NCI-H460 (cell line): ENCODE measurements at regions not wholly inside any gene's neighbourhood (a gene's known extent, or its start where the extent isn't known, plus 50 kb on each side); places are given as distances from the start of the nearest gene placed in this dataset.
"Not testable (repeated sequence)": the region's sequence is repeated elsewhere in the genome, so short reads cannot be mapped to it uniquely, and the experiment has no call there.

Source experiments
- DNase-seq: peaks from one replicate; pipeline ENCODE4 v3.0.0-alpha.2; 2016; ENCODE audit warnings: low read depth; ENCODE audit errors: extremely low read depth

DNA sequence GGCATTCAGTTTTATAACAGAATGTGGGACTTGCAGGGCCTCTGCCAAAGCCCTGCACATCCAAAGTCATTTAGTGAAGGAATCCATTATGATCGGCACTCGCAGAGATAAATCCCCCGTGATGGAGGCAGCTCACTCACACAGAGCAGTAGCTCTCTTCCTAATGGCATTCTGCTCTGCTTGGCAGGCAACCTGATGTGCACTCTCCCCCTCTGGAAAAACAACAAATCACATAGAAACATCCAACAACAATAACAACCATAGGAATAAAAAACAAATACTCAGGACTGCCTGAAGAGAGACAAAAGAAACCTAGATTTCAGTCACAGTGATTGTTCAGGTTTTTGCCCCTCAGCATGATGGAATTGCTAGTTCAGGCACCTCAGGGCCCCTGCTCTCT is 59.7 kb downstream of the NAA11 start:
- DNase-seq: no peak

DNA sequence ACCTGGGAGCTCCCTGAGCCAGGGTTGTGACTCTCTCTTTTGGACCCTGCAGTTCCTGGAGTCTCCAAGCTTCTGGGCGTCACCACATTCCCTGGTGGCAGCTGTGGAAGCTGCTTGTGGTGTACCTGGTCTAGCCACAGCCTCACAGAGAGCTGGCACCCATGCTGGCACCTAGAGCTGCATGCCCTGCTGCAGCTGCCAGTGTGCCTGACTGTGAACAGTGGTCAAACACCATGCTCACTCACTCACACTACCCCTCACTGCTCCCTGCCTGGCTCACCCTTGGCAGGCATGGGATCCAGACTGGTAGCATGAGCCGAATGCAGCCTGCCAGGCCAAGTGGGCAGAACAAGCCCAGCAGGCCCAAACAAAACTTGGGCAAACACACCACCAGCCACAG is 66.6 kb downstream of the NAA11 start:
- no peak for DNase-seq

DNA sequence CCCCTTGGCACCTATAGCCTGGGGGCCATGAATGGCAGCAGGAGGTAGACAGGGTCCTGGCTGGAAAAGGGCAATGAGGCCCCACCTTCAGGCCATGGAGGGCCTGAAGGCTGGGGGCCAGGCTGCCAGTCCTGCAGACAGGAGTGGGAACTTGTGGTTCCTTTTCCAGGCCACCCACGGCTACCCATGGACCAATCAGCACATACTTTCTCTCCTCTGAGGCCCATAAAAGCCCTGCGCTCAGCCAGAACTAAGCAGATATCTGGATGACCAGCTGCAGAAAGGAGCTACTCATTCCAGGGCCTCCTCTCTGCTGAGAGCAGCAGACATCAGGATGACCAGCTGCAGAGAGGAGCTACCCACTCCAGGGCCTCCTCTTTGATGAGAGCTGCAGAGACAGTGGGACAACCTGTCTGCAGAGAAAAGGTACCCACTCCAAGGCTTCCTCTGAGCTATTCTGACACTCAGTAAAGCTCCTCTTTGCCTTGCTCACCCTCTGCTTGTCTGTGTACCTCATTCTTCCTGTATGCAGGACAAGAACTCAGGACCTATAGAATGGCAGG is 67.2 kb downstream of the NAA11 start:
- no peak for DNase-seq

DNA sequence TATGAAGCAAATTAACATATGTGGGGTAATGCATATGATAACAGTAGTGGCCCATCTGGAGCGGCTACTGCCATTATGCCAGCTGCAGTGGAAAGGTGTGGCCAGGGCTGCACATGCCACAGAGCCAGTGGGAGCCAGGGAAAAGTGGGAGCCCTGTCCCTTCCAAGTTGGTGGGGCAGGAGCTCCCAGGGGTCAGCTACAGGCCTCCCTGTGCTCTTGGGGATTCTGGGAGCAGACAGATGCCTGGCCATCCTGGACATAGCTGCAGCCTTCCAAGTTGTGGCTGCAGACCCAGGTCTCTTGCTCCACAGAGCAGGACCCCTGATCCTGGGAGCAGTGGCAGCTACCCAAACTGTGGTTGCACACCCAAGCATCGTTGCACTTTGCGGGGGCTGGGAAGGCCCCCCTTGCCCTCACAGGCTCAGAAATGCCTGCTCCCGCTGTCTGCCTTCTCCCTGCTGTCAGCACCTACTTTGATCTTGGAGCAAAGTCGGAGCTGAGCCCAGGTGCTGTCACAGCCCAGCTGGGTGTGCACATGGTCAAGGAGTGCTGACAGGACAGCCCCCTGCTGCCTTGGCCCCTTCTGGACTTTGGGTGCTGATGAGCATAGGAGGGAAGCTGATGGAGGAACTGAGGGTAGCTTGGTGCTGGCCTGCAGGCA is 67.8 kb downstream of the NAA11 start:
- no peak for DNase-seq

DNA sequence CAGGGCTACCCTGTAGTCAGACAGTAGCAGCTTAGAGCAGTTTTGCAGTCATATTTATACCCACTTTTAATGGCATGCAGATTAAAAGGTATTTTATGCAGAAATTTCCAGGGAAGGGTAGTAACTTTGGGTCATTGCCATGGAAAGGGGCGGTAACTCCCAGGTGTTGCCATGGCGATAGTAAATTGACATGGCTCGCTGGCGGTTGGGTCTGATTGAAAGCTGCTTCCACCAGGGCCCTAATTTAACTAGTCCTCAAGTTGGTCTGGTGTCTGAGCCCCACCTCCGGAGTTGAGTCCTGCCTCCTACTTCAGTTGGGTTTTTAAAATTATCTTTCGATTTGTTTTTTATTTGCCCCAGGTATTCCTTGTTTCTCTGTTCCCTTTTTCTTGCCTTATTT is 70.1 kb downstream of the NAA11 start:
- no peak for DNase-seq

DNA sequence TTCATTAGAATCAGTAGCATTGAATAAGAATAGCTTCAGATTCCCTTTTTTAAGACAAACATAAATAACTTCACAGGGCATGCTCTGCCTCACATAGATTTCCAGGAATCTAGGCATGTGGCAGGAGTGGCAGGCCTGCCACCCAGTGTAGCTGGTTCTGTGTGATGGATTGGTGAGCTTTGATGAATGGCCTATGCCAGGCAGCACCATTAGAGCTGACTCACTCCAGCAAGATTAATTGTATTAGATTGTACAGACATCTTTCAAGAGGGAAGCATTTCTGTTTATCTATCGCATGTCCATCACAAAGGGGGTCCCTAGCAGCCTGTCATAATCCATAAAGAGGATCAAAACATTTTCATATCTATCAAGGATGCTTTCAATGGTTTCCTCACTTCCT is 71.9 kb downstream of the NAA11 start:
- DNase-seq: no peak

DNA sequence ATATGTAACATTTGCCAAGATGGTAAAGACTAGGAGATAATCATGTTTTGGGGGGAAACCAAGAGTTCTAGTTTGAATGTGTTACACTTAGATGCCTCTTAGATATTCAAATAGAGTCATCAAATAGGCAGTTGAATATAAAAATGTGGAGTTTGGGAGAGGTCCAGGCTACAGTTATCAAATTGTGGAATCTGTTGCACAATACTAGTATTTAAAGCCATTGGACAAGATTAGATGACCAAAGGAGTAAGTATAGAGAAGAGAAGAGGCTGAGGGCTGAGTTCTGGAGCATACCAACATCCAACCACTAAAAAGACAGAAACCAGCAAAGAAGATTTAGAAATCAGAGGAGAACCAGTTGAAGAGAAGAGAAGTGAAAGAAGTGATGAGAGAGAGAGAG is 72.7 kb downstream of the NAA11 start:
- no peak for DNase-seq

DNA sequence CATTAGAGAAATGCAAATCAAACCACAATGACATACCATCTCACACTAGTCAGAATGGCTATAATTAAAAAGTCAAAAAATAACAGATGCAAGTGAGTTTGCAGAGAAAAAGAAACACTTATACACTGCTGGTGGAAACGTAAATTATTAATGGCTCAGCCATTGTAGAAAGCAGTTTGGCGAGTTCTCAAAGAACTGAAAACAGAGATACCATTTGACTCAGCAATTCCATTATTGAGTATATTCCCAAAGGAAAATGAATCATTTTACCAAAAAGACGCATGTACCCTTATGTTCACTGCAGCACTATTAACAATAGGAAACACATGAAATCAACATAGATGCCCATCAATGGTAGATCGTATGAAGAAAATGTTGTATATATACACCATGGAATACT is 75.0 kb downstream of the NAA11 start:
- no peak for DNase-seq

DNA sequence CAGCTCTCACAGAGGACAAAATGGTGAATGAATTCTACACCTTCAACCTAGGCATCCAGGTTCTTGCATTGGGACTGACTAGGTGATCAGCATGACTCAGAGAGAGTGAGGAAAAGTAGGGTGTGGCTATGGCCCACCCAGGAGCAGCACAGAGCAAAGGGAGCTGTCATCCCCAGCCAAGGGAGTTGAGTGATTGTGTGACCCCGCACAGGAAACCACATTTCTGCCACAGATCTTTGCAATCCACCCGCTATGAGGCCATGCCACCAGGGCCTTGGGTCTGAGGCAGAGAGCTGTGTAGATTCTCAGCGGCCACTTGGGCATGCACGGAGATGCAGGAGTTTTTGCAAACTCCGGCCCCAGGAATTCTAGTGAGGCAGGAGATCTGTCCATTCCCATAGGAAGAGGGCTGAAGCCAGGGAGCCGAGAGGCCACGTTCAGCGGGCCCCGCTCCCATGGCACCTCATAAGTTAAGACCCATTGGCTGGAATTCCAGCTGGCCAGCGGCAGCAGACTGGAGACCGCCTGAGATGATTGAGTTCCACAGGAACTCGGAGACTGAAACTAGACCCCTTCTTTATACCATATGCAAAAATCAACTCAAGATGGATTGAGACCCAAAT is 75.9 kb downstream of the NAA11 start:
- DNase-seq: no peak

DNA sequence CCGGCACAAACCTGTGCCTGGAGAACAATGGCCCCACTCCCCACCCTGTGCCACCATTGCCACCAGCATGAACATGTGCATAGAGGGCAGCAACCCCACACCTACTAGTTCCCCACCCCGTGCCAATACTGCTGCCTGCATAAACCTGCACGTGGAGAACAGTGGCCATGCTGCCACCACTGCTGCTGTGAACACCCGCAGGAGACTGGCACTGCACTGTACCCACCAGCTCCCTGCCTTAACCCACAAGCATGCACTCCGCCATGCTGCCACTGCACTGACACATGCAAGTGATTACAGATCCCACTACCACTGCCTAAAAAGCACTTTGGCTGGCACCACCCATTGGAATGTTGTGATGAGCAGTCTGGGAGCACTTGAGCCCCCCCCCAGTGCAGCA is 77.3 kb downstream of the NAA11 start:
- no peak for DNase-seq

DNA sequence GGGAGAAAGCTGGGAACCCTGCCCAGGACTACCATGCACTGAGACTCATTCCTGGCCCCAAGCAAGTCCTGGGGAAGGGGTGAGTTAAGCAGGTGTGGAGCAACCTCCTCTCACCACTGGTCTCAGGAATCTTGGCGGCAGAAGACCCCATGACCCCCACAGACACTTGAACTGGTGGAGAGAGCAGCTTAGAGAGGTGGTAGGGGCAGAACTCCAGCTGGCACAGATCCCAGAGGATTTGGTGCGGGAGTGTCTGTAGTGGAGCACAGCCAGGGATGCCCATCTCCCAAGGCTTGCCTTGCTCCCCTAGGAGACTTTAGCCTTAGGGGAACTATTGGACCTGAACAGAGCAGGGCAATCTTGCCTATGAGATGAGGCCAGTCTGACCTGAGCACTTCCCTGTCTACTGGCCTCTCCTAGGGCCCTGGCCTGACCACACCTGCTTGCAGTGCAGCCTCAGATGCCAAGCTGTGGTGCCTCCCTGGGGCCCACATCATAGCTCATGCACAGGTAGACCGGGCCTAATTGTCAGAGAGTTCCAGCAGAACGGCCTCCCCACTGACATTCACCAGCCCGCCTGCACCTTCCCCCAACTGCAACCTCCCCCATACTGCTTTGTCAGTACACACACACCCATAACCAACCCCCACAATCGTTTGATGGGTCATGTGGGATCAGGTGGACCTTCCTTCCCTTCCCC is 78.0 kb downstream of the NAA11 start:
- no peak for DNase-seq

DNA sequence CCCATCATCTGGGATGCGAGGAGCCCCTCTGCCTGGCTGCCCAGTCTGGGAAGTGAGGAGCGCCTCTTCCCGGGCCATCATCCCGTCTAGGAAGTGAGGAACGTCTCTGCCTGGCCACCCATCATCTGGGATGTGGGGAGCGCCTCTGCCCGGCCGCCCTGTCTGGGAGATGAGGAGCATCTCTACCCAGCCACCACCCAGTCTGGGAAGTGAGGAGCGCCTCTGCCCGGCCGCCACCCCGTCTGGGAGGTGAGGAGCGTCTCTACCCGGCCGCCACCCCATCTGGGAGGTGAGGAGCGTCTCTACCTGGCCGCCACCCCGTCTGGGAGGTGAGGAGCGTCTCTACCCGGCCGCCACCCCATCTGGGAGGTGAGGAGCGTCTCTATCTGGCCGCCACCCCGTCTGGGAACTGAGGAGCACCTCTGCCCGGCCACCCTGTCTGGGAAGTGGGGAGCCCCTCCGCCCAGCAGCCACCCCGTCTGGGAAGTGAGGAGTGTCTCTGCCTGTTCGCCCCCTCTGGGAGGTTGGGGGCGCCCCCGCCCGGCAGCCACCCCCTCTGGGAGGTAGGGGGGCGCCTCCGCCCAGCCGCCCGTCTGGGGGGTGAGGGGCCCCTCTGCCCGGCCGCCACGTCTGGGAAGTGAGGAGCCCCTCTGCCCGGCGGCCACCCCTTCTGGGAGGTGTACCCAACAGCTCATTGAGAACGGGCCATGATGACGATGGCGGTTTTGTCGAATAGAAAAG is 80.5 kb downstream of the NAA11 start:
- DNase-seq: not testable (repeated sequence)

DNA sequence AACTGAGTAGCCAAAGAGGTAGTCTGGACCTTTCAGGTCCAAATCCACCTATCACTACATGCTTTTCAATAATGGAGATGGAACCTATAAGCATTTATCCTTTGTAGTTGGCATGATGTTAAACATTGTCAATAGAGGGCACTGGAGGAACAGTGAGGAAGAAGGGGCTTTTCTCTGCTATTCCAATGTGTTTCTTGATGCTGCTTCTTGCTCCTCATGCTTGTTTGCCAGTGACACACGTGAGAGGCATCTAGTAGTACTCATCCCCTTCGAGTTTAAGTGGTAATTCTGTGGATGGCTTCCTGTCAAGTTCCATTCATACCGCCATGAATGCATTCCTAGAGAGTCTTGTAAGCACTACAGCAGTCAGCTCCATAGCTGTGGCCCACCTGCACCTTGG is 84.0 kb downstream of the NAA11 start:
- no peak for DNase-seq

DNA sequence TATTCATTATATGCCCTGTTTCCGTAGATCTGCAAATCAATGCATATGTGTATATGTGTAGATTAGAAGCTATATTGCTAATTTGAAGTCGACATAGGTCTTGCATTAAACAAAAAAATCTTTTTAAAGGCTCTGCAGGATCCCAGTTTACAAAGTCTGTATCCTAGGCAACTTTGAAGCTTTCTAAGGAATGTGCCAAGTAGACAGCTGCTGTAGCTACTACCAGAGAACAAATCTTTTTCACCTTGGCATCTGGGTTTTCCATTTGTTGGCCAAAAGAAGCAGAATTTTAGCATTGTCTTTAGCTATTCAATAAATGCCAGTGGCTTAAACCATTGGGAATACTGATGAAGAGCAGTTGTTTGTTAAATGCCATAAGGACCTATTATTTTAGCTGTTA is 88.0 kb downstream of the NAA11 start:
- no peak for DNase-seq

DNA sequence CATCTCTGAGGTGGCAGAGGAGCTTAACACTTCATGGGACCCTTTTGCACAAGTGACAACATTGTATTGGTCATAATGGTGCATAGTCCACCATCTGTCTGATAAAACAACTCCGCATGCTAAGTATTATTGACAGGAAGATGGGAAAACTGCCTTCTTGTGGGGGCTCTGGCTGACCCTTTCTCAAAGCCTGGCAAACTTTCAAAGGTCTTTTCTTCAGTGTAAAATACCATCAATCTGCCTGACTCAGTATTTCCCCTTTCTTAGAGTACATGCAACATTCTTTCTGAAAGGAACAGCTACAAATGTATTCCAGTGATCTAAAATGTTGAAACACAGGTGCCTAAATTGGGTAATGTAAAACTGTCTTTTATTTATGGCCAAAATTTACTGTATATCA is 89.1 kb downstream of the NAA11 start:
- DNase-seq: no peak

DNA sequence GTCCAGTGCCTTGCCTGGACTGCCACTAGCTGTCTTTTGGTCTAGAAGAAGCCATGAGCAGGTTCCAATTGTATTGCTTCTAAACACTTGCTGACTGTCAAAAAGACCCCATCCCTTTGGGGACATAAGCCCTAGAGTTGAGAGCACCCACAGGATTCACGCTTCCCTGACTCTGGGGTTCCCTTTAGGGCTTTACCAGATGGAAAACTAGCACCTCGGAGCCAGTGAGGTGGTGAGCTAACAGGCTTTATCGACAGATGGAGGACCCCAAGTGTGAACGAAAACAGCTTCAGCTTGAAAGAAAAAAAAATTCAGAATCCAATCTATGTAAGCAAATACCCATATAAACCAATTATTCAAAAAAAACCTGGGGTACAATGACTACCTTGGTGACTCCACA is 90.8 kb downstream of the NAA11 start:
- DNase-seq: no peak

DNA sequence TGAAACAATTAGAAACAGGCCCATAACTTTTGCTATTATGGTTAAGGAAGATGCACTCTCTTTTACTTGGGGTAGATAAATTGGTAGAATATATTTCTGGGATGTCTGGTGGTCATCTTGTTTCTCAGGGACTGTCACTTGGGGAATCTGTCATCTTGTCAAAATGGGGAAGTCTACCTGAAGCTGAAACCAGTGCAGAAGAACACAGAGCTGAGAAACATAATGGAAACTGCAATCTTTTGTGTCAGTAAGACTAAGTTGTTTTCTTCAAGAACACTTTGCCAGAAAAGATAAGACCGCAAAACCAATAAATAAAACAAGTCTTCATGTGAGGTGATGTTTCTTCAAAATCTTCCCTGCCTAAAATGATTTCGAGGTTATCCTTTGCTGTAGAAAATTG is 92.0 kb downstream of the NAA11 start:
- DNase-seq: no peak

DNA sequence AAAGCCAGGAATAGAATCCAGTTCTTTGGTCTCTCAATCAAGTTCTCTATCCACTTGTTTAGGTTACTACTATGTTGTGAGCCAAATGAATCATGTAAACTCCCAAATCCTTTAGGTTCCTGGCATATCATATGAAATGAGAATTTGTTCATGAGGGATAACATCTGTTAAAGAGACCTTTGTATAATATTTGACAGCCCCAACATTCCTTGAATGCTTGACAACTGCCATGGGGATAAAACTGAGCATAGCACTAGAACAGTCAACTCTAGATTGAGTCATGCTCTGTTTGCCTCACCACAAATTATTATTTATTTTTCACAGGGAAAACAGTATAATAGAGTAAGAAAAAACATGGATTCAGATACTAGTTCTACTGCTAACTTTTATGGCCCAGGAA is 93.3 kb downstream of the NAA11 start:
- DNase-seq: no peak

DNA sequence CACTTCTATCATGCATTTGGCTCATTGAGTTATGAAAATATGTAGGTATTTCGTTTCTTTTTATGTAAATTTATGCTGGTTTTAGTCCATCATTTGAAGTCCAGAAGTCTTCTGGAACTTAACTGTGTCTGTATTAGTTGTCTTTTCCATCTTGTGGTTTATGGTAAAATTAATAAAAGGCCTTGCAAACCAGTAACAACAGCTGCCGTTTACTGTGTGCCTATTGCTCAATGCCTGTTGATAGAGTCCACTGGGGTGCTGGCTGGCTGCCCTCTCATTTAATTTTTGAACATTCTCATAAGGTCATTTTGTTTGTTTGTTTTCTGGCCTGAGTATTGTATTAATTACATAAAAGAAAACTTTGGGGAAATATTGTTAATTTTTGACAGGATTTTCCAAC is 98.0 kb downstream of the NAA11 start:
- no peak for DNase-seq

DNA sequence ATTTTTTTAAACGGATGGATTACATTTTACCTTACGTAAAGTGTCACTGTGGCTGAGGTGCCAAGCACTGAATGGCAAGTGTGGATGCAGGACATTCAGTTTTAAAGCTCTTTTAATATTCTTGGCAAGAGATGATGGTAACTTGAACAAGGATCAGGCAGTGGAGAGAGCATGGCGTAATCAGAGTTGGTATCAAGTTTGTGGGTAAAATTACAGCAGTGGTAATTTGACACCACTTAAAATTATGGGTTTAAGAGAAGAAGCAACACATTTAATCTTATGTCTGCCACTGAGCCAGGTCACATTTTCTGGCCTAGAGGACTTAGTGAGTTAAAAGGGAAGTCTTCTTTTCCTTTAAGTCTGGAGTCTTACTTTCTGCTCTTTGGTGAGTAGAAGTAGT is 100.5 kb downstream of the NAA11 start:
- DNase-seq: no peak

DNA sequence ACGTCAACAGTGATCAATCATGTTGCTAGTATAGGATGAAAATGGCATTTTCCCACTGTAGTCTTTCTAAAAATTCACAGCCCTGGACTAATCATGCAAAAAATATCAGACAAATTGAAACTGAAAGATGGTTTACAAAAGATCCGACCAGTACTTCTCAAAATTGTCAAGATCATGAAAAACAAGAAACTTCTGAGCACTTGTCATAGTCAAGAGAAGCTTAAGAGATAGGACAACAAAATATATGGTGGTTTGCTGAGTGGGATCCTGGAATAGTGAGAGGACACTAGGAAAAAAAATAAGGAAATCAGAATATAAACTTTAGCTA is 101.1 kb downstream of the NAA11 start:
- DNase-seq: no peak
